ENCODE measurements at regions not wholly inside any gene's neighbourhood (a gene's known extent, or its start where the extent isn't known, plus 50 kb on each side); places are given as distances from the start of the nearest gene placed in this dataset.

DNA sequence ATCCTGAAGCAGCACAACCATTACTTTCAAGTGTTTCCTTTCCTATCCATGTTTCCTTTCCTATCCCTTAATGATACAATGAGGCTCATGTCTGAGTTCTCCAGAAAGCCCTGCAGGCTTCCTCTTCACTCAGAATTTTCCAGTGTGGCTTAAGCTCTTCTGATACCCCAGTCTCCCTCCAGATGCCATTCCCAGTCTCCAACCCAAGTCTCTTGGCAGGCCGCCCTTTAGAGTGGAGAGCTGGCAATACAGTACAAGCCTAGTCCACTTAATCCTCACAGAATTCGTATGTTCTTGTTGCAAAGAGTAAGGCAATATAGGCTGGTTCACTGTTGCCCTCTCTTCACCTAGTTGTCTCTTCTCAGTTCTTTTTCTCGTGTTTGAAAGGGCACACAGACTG, 503.9 kb upstream of the MDFIC2 start:
- ATAC-seq (ENCODE audit: low read depth), result no peak
- H3K36me3 ChIP-seq (ENCODE audit: low read depth), result no peaks in the 10 kb centered on the region
- peaks cover 22% of the 10 kb centered on the region for H3K4me1 ChIP-seq (ENCODE audit: insufficient read depth, poor library complexity, severe bottlenecking)
- H3K9me3 ChIP-seq (ENCODE audit: severe bottlenecking), result no peaks in the 10 kb centered on the region
- peak overlapping the region; percentile 59 for H3K27ac ChIP-seq (ENCODE audit: poor library complexity, severe bottlenecking)
- TF ChIP-seq, protein P1, sequence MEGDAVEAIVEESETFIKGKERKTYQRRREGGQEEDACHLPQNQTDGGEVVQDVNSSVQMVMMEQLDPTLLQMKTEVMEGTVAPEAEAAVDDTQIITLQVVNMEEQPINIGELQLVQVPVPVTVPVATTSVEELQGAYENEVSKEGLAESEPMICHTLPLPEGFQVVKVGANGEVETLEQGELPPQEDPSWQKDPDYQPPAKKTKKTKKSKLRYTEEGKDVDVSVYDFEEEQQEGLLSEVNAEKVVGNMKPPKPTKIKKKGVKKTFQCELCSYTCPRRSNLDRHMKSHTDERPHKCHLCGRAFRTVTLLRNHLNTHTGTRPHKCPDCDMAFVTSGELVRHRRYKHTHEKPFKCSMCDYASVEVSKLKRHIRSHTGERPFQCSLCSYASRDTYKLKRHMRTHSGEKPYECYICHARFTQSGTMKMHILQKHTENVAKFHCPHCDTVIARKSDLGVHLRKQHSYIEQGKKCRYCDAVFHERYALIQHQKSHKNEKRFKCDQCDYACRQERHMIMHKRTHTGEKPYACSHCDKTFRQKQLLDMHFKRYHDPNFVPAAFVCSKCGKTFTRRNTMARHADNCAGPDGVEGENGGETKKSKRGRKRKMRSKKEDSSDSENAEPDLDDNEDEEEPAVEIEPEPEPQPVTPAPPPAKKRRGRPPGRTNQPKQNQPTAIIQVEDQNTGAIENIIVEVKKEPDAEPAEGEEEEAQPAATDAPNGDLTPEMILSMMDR (IDR thresholded peaks at IDR 0.05; ENCODE audit: poor library complexity, severe bottlenecking), result no peak
- DNase-seq (ENCODE audit: low spot score), result no peak
- H3K4me3 ChIP-seq (ENCODE audit: severe bottlenecking), result no peak overlapping the region
- H3K27me3 ChIP-seq (ENCODE audit: insufficient read depth, poor library complexity, severe bottlenecking), result no peaks in the 10 kb centered on the region

DNA sequence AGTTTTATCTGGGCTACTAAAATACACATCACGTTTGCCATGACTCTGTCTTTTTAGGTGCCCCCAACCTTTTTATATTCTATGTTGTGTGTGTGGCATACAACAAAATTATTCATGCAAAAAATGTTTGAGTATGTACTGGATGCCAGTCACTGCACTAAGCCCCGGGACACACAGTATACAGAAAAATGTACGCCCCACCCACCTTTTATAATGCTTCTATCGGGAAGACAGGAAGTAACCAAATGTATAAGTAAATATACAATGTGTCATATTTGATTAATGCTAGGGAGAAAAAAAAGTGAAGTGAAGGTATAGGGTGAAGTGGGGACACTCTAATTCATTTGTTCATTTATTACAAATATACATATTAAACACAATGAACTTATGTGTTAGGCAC, 503.4 kb upstream of the MDFIC2 start:
- ATAC-seq (ENCODE audit: low read depth), result peak; percentile 94
- DNase-seq (ENCODE audit: low spot score), result no peak
- H3K4me3 ChIP-seq (ENCODE audit: severe bottlenecking), result no peak overlapping the region
- no peaks in the 10 kb centered on the region for H3K27me3 ChIP-seq (ENCODE audit: insufficient read depth, poor library complexity, severe bottlenecking)
- peaks cover 22% of the 10 kb centered on the region for H3K4me1 ChIP-seq (ENCODE audit: insufficient read depth, poor library complexity, severe bottlenecking)
- H3K9me3 ChIP-seq (ENCODE audit: severe bottlenecking), result no peaks in the 10 kb centered on the region
- H3K27ac ChIP-seq (ENCODE audit: poor library complexity, severe bottlenecking), result peak overlapping the region; percentile 59
- TF ChIP-seq, protein P1 (IDR thresholded peaks at IDR 0.05; ENCODE audit: poor library complexity, severe bottlenecking), result no peak
- no peaks in the 10 kb centered on the region for H3K36me3 ChIP-seq (ENCODE audit: low read depth)

DNA sequence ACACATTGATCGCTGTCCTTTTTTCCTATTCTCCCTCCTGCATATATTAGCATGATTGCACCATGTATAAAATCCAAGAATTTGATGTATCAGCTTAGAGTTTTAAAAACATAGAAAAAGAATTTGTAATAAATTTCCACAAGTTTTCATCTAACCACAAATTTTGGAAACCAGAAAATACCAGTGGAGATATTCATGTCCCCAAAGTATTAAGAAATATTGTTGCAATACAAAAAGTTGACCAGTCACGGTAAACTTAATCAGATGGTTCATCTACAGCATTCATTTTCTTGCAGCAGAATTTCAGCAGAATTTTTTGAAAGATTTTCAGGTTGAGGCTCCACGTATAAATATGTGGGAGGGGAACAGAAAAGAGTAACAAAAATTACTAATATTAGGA, 500.9 kb upstream of the MDFIC2 start:
- no peaks in the 10 kb centered on the region for H3K27me3 ChIP-seq (ENCODE audit: insufficient read depth, poor library complexity, severe bottlenecking)
- ATAC-seq (ENCODE audit: low read depth) (no peak), DNase-seq (ENCODE audit: low spot score) (no peak)
- peaks cover 22% of the 10 kb centered on the region for H3K4me1 ChIP-seq (ENCODE audit: insufficient read depth, poor library complexity, severe bottlenecking)
- H3K27ac ChIP-seq (ENCODE audit: poor library complexity, severe bottlenecking), result no peak overlapping the region
- no peaks in the 10 kb centered on the region for H3K9me3 ChIP-seq (ENCODE audit: severe bottlenecking)
- TF ChIP-seq, protein P1 (IDR thresholded peaks at IDR 0.05; ENCODE audit: poor library complexity, severe bottlenecking), result no peak
- H3K36me3 ChIP-seq (ENCODE audit: low read depth), result no peaks in the 10 kb centered on the region
- H3K4me3 ChIP-seq (ENCODE audit: severe bottlenecking), result no peak overlapping the region

DNA sequence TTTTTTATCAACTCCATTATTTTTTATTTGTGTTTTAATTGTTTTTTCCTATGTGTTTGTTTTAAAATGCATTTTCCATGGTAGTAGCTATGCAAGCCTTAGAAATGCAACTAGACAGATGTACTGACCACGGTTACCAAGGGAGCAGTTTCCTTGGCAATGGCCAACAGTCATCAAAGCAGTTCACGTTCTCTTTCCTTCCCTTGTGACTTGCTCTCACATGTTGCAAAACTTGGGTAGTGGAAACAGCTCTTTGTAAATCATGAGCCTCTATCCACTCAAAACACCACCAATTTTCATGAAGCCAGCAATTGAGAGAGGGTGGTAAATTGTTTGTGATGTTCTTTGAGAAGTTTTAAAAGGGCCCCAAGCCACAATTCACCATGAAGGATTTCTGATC, 499.4 kb upstream of the MDFIC2 start:
- Histone ChIP-seq H3K27ac (ENCODE audit: poor library complexity, severe bottlenecking) (no peak overlapping the region), H3K36me3 (ENCODE audit: low read depth) (no peaks in the 10 kb centered on the region), H3K4me3 (ENCODE audit: severe bottlenecking) (no peak overlapping the region), H3K27me3 (ENCODE audit: insufficient read depth, poor library complexity, severe bottlenecking) (no peaks in the 10 kb centered on the region), H3K9me3 (ENCODE audit: severe bottlenecking) (no peaks in the 10 kb centered on the region), H3K4me1 (ENCODE audit: insufficient read depth, poor library complexity, severe bottlenecking) (peaks cover 22% of the 10 kb centered on the region)
- TF ChIP-seq, protein P1 (IDR thresholded peaks at IDR 0.05; ENCODE audit: poor library complexity, severe bottlenecking), result no peak
- DNase-seq (ENCODE audit: low spot score) (no peak), ATAC-seq (ENCODE audit: low read depth) (no peak)

DNA sequence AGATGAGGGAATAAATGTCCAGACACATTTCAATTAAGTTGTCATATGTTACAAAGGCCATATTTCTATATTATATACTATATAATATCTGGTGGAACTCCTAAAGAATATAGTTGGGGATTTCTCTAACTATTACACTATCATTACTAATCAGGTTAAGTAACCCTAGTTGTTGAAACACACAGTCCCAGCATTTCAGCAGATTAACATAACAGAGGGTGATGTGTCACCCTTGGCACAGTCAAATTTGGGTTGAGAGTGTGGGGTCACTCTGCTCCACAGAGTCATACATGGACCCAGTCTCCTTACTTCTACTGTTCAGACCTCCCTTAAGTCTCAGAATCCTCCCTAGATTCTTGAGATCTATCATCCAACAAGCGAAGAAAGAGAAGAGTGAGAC, 496.4 kb upstream of the MDFIC2 start:
- H3K4me1 ChIP-seq (ENCODE audit: insufficient read depth, poor library complexity, severe bottlenecking), result no peaks in the 10 kb centered on the region
- no peaks in the 10 kb centered on the region for H3K9me3 ChIP-seq (ENCODE audit: severe bottlenecking)
- ATAC-seq (ENCODE audit: low read depth) (no peak), DNase-seq (ENCODE audit: low spot score) (no peak)
- no peaks in the 10 kb centered on the region for H3K27me3 ChIP-seq (ENCODE audit: insufficient read depth, poor library complexity, severe bottlenecking)
- TF ChIP-seq, protein P1 (IDR thresholded peaks at IDR 0.05; ENCODE audit: poor library complexity, severe bottlenecking), result no peak
- no peaks in the 10 kb centered on the region for H3K36me3 ChIP-seq (ENCODE audit: low read depth)
- no peak overlapping the region for H3K4me3 ChIP-seq (ENCODE audit: severe bottlenecking)
- no peak overlapping the region for H3K27ac ChIP-seq (ENCODE audit: poor library complexity, severe bottlenecking)

All from RWPE2 (cell line).